Activated naive CD4-positive, alpha-beta T cell treated with Interleukin-2 at 50 U/mL for 16 hours (primary cell): ENCODE measurements at regions not wholly inside any gene's neighbourhood (a gene's known extent, or its start where the extent isn't known, plus 50 kb on each side); places are given as distances from the start of the nearest gene placed in this dataset.

Experiments used
- DNase-seq: peaks from one replicate; pipeline ENCODE4 v3.0.0-alpha.2; 2020

DNA sequence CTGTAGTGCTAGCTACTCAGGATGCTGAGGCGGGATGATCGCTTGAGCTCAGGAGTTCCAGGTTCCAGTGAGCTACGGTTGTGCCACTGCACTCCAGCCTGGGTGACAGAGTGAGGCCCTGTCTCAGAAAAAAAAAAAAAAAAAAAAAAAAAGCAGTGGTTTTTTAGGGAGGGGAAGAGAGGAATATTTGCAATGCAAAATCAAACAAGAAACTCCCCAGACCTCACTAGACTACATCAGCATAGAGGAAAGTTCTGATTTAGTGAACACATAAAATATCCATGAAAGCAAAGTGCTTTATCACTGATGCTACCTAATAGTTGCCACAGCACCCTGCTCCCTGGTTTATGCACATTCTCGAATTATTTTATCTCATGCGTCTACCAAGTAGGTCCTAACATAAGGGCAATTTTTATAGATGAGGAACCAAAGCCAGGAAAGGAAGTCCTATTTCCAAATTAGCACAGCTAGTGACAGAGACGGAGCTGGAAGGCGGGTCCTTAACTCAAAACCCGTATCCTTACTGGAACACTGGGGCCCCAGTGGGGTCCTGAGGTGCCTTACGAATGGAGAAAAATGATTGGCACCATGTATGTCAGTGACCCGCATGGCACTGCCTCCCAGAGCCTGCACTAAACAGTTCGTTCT lies 50.7 kb upstream of the GPR157 start:
- DNase-seq: no peak

GRCh38 chr1:9180111-9180819 lies 51.4 kb upstream of the GPR157 start:
- no peak for DNase-seq

DNA sequence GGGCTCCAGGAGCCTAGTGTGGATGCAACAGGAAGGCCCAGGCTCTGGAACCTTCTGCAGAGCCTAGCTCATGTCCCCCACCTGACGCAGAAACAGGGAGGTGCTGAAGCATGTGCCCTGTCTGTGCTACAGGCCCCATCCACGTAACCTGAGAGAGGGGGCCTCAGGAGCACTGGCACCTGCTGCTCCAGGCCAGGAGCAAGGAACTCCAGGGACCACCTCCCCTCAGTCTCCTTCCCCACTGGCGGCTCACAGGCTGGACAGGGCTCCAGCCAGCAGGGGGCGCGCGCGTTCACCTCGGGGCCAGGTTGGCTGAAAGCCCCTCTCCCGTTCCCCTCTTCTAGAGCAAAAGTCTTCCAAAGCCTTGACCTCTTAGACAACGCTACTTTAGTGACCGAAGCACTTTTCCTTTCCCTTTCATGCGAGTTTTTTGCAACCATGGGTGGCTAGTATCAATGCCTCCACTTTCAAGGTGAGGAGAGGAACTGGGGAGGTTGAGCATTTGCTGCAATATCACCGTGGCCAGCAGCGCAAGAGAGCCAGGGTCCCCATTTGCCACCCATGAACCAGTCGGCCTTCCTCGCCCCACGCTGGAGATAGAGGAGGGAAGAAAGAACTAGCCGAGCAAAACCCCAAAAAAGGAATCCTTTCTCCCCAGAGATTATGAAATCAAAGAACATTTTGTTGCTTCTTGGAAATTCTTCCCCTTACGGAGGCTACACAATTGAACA lies 52.4 kb upstream of the GPR157 start:
- DNase-seq: peak; percentile 76

DNA sequence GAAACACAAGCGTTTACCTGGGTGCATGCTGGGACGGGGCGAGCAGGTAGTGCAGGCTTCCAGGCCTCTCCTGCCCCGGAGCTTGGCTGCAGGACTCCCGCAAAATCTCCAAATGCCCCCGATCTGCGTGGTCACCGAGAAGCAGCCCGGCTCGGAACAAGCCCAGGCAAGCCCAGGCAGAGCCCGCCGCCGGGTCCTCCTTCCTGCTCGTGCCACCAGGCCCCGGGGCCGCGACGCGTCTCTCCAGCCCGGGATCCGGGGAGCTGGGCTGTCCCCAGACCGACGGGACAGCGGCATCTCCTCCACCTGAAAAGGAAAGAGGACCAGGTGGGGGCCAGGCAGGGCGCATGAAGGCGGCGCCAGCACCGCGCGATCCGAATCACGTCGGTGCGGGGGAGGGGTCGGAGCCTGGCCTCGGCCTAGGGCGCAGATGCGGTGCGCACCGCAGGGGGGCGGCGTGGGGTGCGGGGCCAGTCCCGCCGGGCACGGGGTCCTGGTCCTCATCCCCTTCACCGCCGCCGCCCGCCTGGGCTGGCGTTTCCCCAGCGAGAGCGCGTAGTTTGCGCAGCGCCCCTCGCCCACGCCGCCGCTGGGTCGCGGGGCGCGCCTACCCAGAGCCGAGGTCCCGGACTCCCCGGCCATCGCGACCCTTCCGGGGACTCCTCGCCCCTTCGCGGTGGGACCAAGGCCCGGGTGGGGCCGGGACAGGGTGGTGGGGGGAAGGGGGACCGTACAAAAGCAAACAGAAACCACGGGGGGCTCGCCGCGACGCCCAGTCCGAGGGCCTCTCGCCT lies 52.4 kb upstream of the H6PD start:
- peak; percentile 16 for DNase-seq

DNA sequence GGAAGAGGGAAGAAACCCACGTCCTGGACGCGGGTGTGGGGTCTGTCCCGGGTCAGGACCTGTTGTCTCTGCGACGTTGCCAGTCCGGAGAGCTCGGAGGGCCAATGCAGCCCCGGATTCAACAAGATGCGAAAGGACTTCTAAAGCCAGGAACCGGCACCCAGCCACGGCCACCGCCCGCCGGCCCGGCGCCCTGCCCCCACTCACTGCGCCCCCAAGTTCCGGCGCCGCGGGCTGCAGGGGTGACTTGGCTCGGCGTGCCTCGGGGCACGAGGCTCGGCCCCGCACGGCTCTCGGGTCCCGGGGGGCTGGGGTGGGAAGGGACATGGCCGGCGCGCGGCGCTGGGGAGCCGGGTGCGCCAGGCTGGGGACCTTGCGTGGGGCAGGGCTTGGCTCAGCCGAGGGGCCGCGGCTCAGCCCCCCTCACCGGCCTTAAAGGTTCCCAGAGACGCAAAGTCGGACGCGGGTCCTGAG lies 51.8 kb upstream of the H6PD start:
- DNase-seq: no peak

GRCh38 chr1:9183441-9183840 lies 51.1 kb upstream of the H6PD start:
- no peak for DNase-seq

DNA sequence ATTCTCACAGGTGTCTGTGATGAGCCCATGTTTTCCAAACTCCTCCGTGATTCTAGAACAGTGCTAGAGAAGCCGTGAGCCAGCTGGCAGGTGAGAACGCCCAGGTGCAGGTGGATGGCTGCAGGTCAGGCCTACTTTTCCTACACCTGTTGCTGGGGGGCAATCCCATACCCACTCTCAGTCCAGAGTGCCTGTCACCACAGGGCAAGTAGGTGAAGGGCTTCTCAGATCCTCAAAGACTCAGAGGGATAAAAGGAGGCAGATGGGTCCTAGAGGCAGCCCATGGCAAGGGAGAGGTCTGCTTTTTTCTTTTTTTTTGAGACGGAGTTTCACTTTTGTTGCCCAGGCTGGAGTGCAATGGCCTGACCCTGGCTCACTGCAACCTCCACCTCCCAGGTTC lies 50.7 kb upstream of the H6PD start:
- DNase-seq: no peak

- DNase-seq: no peak
Measured at GRCh38 chr1:9184749-9185148, 49.8 kb upstream of the H6PD start.
